Peyer's patch (tissue), 4 donors: ENCODE measurements at regions not wholly inside any gene's neighbourhood (a gene's known extent, or its start where the extent isn't known, plus 50 kb on each side); places are given as distances from the start of the nearest gene placed in this dataset.

ENCODE experiments used
- DNase-seq, 3 donors: peaks; one replicate each; pipeline ENCODE4 v3.0.0-alpha.2; 2017 to 2019
- H3K27ac ChIP-seq, 4 donors: fragments of 200-600 bp; sonication (generic); one replicate each; pipeline ENCODE4 v1.5.1; 2016 to 2019
- H3K27me3 ChIP-seq, 2 donors: fragments of 200-600 bp; sonication (generic); one replicate each; pipeline ENCODE4 v1.5.1; 2019
- H3K36me3 ChIP-seq, 3 donors: fragments of 200-600 bp; sonication (generic); one replicate each; pipeline ENCODE4 v1.5.1; 2016 to 2019
- H3K4me1 ChIP-seq, 4 donors: fragments of 200-600 bp; sonication (generic); one replicate each; pipeline ENCODE4 v1.5.1; 2016 to 2019
- H3K4me3 ChIP-seq, 4 donors: fragments of 200-600 bp; sonication (generic); 1 replicate in 3 of 4; 2 replicates in 1 of 4; pipeline ENCODE4 v1.5.1; 2016 to 2019; ENCODE audit warnings: mild to moderate bottlenecking in 1 of 4
- H3K9me3 ChIP-seq, 4 donors: fragments of 200-600 bp; sonication (generic); one replicate each; pipeline ENCODE4 v1.5.1; 2016 to 2019; ENCODE audit warnings: mild to moderate bottlenecking in 1 of 4
- POLR2A ChIP-seq, 2 donors: fragments of 450-650 bp; IDR thresholded peaks; one replicate each; pipeline ENCODE4 v1.5.1; 2017; ENCODE audit warnings: antibody characterized with exemption in 2 of 2, mild to moderate bottlenecking in 2 of 2, moderate library complexity in 2 of 2
- TF ChIP-seq, protein P1 (sequence below), 6 experiments: fragments of 450-650 bp in 4 of 6; fragments of 200-600 bp in 2 of 6; sonication (generic) in 1 of 6; IDR thresholded peaks; one replicate each; pipeline ENCODE4 v1.5.1; 2017 to 2019; ENCODE audit warnings: antibody characterized with exemption in 6 of 6, mild to moderate bottlenecking in 3 of 6, moderate library complexity in 1 of 6

DNA sequence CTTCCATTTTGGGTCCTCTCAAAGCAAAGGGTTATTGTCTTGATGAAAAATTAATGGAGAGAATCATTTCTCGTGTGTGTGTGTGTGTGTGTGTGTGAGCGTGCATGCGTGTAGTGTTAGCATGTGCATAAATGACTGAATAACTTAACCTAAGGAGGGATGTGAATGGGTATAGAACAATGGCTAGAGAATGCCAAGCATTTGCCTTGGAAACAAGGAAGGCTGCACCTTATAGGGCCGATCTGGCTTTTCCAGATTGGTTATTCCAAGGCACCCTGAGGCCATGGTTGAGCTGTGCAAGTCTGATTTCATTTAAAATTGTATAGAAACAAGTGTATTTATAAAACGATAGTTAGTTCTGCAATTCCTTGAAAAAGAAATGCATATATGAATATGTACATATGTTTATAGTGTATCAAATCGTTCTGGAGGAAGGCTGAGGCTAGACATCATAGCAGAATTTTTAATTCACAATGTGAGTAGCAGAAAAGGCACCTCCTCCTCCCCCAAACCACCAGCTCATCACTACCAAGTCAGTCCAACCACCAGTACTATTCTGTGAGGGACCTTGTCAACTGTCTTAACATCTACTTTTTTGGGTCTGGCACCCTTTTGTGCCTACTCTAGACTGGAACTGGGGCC, 322.7 kb upstream of the ISX start:
- Histone ChIP-seq H3K27ac (no peak overlapping the region), H3K27me3 (no peaks in the 10 kb centered on the region), H3K9me3 (no peaks in the 10 kb centered on the region), H3K4me3 (no peak overlapping the region), H3K36me3 (no peaks in the 10 kb centered on the region), H3K4me1 (no peaks in the 10 kb centered on the region)
- DNase-seq: no peak
- no peak for TF ChIP-seq POLR2A (IDR thresholded peaks at IDR 0.05)
- TF ChIP-seq, protein P1, sequence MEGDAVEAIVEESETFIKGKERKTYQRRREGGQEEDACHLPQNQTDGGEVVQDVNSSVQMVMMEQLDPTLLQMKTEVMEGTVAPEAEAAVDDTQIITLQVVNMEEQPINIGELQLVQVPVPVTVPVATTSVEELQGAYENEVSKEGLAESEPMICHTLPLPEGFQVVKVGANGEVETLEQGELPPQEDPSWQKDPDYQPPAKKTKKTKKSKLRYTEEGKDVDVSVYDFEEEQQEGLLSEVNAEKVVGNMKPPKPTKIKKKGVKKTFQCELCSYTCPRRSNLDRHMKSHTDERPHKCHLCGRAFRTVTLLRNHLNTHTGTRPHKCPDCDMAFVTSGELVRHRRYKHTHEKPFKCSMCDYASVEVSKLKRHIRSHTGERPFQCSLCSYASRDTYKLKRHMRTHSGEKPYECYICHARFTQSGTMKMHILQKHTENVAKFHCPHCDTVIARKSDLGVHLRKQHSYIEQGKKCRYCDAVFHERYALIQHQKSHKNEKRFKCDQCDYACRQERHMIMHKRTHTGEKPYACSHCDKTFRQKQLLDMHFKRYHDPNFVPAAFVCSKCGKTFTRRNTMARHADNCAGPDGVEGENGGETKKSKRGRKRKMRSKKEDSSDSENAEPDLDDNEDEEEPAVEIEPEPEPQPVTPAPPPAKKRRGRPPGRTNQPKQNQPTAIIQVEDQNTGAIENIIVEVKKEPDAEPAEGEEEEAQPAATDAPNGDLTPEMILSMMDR (IDR thresholded peaks at IDR 0.05): no peak

DNA sequence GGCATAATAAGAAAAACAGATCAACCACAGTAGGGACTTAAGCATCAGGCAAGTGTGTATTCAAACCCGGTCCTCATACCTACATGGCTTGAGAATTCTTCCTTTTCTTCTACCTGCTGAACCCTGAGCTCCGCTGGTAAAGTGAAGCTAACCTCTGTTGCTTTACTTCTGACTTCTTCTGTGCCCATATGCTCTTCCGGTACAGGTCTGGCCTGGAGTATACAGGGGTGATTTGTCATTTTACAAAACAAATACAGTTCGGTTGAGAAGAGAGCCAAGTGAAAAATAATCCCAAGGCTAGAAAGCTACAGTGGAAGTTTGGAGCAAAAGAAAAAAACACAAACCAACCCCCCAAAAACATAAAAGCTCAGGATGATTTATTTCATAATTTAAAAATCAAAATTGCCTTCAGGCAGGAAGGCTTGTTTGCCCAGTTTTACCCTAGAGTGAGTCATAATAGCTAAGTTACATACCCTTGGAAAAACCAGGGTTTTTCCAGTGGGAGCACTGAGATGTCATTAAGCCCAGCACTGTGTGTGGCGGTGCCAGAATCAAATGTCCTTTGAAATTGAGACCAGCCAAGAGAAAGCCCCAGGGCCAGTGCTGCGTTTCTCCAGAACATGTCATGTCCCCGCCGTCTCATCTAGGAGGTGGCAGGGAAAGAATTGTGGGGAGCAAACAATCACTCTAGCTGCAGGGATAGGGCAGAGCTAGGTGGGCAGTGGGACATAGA, 305.5 kb upstream of the ISX start:
- no peaks in the 10 kb centered on the region for H3K9me3 ChIP-seq
- H3K27ac ChIP-seq: no peak overlapping the region
- TF ChIP-seq, protein P1 (IDR thresholded peaks at IDR 0.05): no peak
- TF ChIP-seq POLR2A (IDR thresholded peaks at IDR 0.05): no peak
- no peak for DNase-seq
- H3K36me3 ChIP-seq: no peaks in the 10 kb centered on the region
- no peaks in the 10 kb centered on the region for H3K27me3 ChIP-seq
- no peak overlapping the region for H3K4me3 ChIP-seq
- no peaks in the 10 kb centered on the region for H3K4me1 ChIP-seq

DNA sequence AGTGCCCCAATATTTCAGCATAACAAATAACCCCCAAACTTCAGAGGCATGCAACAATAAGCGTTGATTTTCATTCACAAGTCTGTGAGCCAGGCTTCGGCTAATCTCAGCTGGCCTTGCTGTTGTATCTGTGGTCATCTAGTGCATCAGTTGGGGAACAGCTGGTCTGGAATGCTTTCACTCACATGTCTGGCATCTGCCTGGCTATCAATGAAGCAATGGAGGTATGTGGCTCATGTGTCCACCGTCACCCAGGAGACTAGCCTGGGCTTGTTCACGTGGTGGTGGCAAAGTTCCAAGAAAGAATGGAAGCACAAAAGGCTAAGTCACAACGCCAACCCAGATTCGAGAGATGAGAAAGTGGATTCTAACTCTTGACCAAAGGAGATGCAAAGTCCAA, 304.8 kb upstream of the ISX start:
- DNase-seq: no peak
- TF ChIP-seq, protein P1 (IDR thresholded peaks at IDR 0.05): no peak
- no peak for TF ChIP-seq POLR2A (IDR thresholded peaks at IDR 0.05)
- H3K27ac ChIP-seq: no peak overlapping the region

DNA sequence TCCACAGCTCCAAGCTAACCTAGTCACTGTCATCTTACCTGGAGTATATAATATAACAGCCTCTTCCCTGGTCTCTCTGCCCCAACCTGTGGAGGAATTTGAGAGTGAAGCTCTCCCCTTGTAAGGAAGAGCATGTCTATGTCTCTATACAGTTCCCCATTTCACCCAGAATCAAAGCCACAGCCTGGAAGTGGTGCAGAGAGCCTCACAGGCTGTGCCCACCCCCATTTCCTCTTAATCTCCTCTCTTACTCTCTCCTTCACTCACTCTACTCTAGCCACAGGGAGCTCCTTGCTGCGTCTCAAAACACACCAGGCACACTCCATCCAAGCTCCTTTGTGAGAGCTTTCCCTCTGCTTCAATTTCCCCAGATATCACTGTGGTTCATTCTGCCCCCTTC, 302.5 kb upstream of the ISX start:
- no peaks in the 10 kb centered on the region for H3K27me3 ChIP-seq
- H3K36me3 ChIP-seq: no peaks in the 10 kb centered on the region
- H3K4me1 ChIP-seq: no peaks in the 10 kb centered on the region
- H3K27ac ChIP-seq: no peak overlapping the region
- no peak for DNase-seq
- H3K4me3 ChIP-seq: no peak overlapping the region
- no peaks in the 10 kb centered on the region for H3K9me3 ChIP-seq
- no peak for TF ChIP-seq POLR2A (IDR thresholded peaks at IDR 0.05)
- TF ChIP-seq, protein P1 (IDR thresholded peaks at IDR 0.05): no peak

More for the DNA sequence above, 304.8 kb upstream of the ISX start:
- no peaks in the 10 kb centered on the region for H3K4me1 ChIP-seq
- H3K27me3 ChIP-seq: no peaks in the 10 kb centered on the region
- no peaks in the 10 kb centered on the region for H3K9me3 ChIP-seq
- H3K36me3 ChIP-seq: no peaks in the 10 kb centered on the region
- no peak overlapping the region for H3K4me3 ChIP-seq

DNA sequence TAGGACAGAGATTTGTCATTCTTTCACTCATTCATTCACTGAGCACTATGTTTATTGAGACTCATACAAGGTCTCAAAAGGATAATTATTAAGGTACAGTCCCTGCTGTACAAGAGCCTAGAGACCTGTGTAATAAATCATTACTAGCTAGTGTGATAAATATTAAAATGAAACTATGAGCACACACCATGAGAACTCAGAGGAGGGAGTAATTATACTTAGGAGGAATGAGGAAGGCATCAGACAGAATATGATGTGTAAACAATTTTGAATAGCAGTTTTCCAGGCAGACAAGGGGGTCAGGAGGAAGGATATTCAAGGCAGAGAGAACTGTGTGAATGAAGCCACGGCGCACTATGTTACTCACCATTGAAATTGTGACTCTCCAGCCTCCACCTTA, 300.8 kb upstream of the ISX start:
- no peaks in the 10 kb centered on the region for H3K4me1 ChIP-seq
- no peaks in the 10 kb centered on the region for H3K9me3 ChIP-seq
- no peaks in the 10 kb centered on the region for H3K36me3 ChIP-seq
- no peaks in the 10 kb centered on the region for H3K27me3 ChIP-seq
- no peak for DNase-seq
- no peak overlapping the region for H3K27ac ChIP-seq
- TF ChIP-seq, protein P1 (IDR thresholded peaks at IDR 0.05): no peak
- no peak for TF ChIP-seq POLR2A (IDR thresholded peaks at IDR 0.05)
- H3K4me3 ChIP-seq: no peak overlapping the region
